ENCODE measurements at regions not wholly inside any gene's neighbourhood (a gene's known extent, or its start where the extent isn't known, plus 50 kb on each side); places are given as distances from the start of the nearest gene placed in this dataset.

- peak; percentile 95 for FAIRE-seq
- DNase-seq (ENCODE audit: insufficient read length, low spot score), result no peak
These were observed 134.3 kb upstream of the AP1S2 start for GRCh38 chrX:15988661-15989603.

DNA sequence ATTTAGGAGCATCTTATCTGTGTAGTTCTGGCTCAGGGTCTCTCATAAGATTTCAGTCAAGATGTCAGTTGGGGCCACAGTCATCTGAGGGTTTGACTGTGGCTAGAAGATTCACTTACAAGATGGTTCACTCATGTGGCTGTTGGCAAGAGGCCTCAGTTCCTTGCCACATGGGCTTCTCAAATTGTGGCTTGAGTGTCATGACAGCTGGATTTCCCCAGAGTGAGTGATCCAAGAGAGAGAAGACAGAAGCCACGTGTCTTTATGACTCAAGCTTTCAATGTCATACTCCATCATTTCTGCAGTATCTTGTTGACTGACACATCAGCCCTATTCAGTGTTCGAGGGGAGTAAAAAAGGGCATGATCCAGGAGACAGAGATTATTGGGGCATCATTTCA, 131.3 kb upstream of the AP1S2 start:
- no peak for DNase-seq (ENCODE audit: insufficient read length, low spot score)
- FAIRE-seq, result peak; percentile 76

DNA sequence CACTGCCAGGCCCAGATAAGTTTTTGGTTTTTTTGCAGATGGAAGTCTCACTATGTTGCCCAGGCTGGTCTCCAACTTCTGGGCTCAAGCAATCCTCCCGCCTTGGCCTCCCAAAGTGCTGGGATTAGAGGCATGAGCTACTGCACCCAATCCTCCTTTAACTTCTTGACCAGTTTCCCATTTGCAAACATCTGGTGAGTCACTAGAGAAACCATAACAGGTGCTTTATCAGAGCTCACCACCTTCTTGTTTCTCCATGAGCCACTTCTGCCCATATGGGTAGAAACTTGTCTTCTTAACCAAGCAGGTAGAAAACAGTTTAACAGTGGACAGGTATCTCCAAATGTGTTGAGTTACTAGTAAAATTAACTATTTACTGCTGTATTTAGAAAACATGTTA, 128.4 kb upstream of the AP1S2 start:
- DNase-seq (ENCODE audit: insufficient read length, low spot score), result no peak
- FAIRE-seq, result no peak

- FAIRE-seq (peak; percentile 87), DNase-seq (ENCODE audit: insufficient read length, low spot score) (no peak)
These were observed 123.0 kb upstream of the AP1S2 start for GRCh38 chrX:15977644-15978043.

- FAIRE-seq (no peak), DNase-seq (ENCODE audit: insufficient read length, low spot score) (no peak)
These were observed 121.8 kb upstream of the AP1S2 start for GRCh38 chrX:15976396-15976795.

DNA sequence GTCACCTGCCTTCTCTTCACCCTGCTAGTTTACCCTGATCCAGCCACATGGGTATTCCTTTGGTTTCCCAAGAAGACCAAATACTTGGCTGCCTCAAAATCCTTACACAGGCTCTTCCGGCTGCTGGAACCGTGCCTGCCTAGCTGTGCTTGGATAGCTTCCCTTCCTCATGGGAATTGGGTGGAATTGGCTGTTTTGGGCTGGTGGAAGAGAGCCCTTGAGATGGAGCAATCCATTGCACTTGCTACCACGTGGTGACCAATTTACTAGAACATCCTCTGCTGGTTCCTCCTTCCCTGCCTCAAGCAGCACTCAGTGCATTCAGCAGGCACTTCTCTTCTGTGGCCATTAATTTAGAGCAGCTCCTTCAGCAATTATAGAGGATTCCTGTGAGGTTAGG, 119.3 kb upstream of the AP1S2 start:
- DNase-seq (ENCODE audit: insufficient read length, low spot score) (no peak), FAIRE-seq (no peak)

DNA sequence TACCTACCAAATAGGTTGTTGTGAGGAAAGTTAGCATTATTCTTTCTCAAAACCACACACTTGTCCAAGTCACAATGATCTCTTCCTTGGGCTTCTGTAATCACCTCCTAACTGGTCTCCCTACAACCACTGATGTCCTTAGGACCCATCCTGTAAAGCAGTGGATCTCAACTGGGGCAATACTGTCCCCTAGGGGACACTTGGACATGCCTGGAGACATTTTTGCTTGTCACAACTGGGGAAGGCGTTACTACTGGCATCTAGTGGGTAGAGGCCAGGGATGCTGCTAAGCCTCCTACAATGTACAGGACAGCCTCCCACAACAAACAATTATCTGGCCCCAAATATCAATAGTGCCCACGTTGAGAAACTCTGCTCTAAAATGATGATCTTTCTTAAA, 118.7 kb upstream of the AP1S2 start:
- no peak for DNase-seq (ENCODE audit: insufficient read length, low spot score)

GRCh38 chrX:15971696-15972095, 117.1 kb upstream of the AP1S2 start:
- DNase-seq (ENCODE audit: insufficient read length, low spot score) (no peak), FAIRE-seq (peak; percentile 74)

More for the DNA sequence above, 118.7 kb upstream of the AP1S2 start:
- FAIRE-seq, result peak; percentile 97

DNA sequence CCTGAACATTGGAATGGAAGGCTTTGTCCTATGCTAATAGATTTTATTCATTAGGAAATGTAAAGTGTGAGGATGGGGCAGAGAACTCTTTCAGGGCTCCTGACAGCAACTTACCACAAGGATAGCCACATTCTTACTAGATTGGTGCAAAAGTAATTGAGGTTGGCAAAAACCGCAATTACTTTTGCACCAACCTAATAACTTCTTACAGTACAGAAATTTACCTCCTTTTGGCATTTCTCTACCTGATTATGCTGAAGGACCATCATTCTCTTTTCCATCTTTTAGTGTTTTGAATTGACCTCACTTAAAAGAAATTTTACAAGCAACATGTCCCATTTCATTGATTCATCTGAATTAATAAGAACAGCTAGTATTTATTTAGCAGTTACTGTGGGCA, 109.2 kb upstream of the AP1S2 start:
- no peak for FAIRE-seq

GRCh38 chrX:15960237-15960636, 105.6 kb upstream of the AP1S2 start:
- FAIRE-seq, result no peak
- no peak for DNase-seq (ENCODE audit: insufficient read length, low spot score)

More for the DNA sequence above, 109.2 kb upstream of the AP1S2 start:
- no peak for DNase-seq (ENCODE audit: insufficient read length, low spot score)

- DNase-seq (ENCODE audit: insufficient read length, low spot score) (no peak), FAIRE-seq (no peak)
These were observed 102.1 kb upstream of the AP1S2 start for GRCh38 chrX:15956681-15957080.

DNA sequence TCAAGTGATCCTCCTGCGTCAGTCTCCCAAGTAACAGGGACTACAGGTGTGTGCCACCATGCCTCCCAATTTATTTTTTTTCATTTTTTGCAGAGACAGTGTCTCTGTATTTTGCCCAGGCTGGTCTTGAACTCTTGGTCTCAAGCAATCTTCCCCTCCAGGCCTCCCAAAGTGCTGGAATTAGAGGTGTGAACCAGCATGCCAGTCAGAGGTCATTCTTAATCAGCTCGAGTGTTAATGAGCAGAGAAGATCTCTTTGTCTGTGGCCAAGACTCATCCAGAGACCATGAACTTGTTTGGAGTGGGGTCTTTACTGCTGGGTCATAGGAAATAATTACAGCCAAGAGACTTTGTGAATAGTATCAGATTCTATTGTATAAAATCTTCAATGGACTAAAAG, 99.2 kb upstream of the AP1S2 start:
- DNase-seq (ENCODE audit: insufficient read length, low spot score) (no peak), FAIRE-seq (no peak)

GRCh38 chrX:15952212-15952611, 97.6 kb upstream of the AP1S2 start:
- no peak for DNase-seq (ENCODE audit: insufficient read length, low spot score)
- no peak for FAIRE-seq

- no peak for DNase-seq (ENCODE audit: insufficient read length, low spot score)
- FAIRE-seq, result no peak
These were observed 93.7 kb upstream of the AP1S2 start for GRCh38 chrX:15948318-15948660.

- DNase-seq (ENCODE audit: insufficient read length, low spot score), result no peak
- FAIRE-seq, result no peak
These were observed 93.2 kb upstream of the AP1S2 start for GRCh38 chrX:15947648-15948317.

- FAIRE-seq (peak; percentile 23), DNase-seq (ENCODE audit: insufficient read length, low spot score) (no peak)
These were observed 92.4 kb upstream of the AP1S2 start for GRCh38 chrX:15946783-15947580.

DNA sequence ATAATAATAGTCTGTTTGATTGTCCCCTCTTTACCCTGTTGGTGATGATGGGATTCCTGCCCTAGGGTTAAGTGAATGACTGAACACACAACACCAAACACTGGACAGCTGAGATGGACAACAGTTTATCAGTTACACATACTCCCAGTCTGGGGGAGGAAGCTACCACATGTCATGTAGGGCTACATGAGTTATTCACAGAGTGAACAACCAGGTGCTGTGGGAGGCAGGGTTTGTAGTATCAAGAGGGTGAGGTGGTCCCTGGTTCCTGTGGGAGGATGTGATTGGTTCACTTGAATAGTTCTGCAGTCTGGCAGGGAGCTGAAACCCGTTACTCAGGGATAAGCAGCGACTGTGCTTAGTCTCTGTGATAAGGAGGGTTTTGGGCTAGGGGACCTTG, 88.8 kb upstream of the AP1S2 start:
- FAIRE-seq, result no peak

DNA sequence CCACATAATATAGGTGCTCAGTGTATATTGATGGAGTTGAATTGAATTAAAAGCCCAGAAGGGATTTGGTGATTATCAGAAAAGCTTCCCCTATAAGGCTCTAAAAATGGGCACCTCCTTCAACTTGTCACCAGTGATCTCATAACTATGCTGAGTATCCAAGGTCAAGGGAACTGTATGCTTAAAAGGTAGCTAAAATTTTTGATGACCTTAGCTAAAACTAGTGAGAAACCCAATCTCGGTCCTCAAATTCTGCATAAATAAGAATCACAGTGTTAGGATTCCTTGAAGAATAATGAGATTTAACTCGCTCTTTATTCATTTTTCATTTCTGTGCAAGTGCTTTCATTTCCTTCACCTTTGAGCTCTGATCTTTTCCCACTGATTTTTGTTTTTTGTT, 87.7 kb upstream of the AP1S2 start:
- no peak for DNase-seq (ENCODE audit: insufficient read length, low spot score)

More for the DNA sequence above, 88.8 kb upstream of the AP1S2 start:
- DNase-seq (ENCODE audit: insufficient read length, low spot score), result no peak

GRCh38 chrX:15939737-15940136, 85.1 kb upstream of the AP1S2 start:
- FAIRE-seq (peak; percentile 86), DNase-seq (ENCODE audit: insufficient read length, low spot score) (peak; percentile 10)

More for the DNA sequence above, 87.7 kb upstream of the AP1S2 start:
- no peak for FAIRE-seq

DNA sequence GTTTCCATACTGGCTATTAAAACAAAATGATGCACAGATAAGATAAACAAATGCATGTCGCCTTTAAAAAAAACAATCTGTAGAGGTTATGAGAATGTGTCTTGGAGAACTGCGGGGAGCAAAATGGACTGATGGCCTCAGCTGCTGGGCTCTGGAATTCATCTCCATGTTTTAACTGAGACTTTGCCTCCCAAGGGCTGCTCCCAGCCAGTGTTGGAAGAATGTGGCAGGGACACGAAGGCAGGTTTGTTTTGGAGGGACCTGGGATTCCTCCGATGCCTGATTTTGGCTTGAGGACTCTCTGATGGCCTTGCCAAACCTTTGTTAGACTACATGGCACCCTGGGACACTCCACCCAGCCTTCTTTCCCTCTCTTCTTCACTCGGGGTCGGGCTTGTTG, 83.5 kb upstream of the AP1S2 start:
- FAIRE-seq, result no peak

GRCh38 chrX:15931362-15931761, 76.7 kb upstream of the AP1S2 start:
- no peak for DNase-seq (ENCODE audit: insufficient read length, low spot score)
- FAIRE-seq, result no peak

More for the DNA sequence above, 83.5 kb upstream of the AP1S2 start:
- no peak for DNase-seq (ENCODE audit: insufficient read length, low spot score)
